ENCODE measurements at regions not wholly inside any gene's neighbourhood (a gene's known extent, or its start where the extent isn't known, plus 50 kb on each side); places are given as distances from the start of the nearest gene placed in this dataset.

- no peak for DNase-seq
These were observed 86.5 kb upstream of the PFKP start for GRCh38 chr10:2980791-2981360.

DNA sequence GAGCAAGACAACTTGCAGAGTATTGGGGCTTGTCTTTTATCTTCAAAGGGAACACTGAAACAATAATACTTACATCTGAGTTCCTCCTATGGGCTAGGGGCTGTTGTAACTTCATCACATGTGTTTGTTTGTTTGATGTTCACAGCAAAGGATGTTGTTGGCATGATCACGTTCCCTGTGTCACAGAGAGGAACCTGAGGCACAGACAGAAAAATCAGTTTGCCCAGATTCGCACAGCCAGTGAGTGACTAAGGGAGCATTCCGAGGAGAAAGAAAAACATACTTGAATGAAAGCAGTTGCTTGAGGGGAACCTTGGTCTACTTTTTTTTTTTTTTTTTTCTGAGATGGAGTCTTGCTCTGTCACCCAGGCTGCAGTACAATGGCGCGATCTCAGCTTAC, 87.2 kb upstream of the PFKP start:
- DNase-seq: no peak

GRCh38 chr10:2979306-2979705, 88.0 kb upstream of the PFKP start:
- no peak for DNase-seq

GRCh38 chr10:2978574-2979273, 88.6 kb upstream of the PFKP start:
- DNase-seq: no peak

GRCh38 chr10:2978111-2978510, 89.2 kb upstream of the PFKP start:
- no peak for DNase-seq

GRCh38 chr10:2974503-2975207, 92.7 kb upstream of the PFKP start:
- DNase-seq: no peak

DNA sequence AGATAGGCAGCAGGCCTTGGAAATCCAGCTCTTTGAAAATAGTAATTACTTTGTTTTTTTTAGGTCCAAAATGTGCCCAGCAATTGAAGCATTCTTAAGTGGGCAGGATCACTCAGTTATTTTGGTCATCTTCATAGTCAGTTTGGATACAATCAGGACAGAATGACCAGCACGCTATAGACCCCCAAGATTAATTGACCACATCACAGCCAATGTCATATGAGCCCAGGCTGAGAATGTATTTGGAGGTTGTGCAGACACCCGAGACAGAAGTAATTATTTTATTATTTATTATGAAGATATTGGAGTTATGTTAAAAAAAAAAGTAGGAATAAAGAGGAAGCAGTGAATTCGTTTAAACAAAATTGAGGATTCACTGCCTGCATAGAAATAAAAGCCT, 93.3 kb upstream of the PFKP start:
- no peak for DNase-seq

DNA sequence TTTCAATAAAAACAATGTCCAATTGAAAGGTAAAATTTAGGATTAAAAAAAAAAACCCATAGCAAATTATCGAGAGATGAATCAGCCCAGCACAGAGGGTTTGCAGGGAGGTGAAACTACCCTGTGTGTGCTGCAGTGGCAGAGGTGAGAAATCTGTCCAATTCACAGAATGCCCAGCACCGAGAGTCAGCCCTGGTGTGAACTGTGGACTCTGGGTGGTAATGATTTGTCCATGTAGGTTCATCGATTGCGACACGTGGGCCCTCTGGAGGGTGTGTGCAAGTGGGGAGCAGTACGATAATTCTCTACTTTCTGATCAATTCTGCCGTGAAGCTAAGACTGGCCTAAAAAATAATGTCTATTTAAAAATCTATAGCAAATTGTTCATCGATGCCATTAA, 94.5 kb upstream of the PFKP start:
- no peak for DNase-seq

- no peak for DNase-seq
These were observed 95.1 kb upstream of the PFKP start for GRCh38 chr10:2972216-2972615.

GRCh38 chr10:2970190-2970823, 97.0 kb upstream of the PFKP start:
- no peak for DNase-seq

DNA sequence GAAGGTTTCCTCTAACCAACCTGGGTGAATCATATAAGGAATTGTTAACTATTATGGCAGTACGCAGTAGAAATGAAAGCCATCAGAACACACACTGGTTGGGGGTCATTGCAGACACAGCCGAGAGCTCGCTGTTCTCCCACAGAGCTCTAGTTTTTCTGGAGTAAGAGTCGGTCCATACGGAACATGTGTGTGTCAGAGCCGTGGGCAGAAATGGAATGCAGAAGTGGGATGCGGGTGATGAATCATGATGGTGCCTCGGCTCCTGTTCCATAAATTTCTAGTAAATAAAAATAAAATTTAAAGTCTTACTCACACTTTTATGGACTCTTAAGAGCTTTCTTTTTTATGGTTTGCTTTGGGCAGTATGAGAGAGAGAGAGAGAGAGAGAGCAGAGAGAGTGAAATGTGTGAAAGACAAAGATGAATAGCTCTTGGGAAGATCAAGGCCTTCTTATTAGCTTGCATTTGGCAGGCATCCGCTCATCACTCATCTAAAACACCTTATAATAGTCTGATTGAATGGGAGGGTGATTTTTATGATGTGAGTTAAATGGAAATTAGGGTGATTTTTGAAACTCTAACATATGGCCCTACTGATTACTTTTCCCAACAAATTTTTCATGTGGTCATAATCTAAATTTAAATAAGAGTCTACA, 98.8 kb upstream of the PFKP start:
- DNase-seq: no peak

DNA sequence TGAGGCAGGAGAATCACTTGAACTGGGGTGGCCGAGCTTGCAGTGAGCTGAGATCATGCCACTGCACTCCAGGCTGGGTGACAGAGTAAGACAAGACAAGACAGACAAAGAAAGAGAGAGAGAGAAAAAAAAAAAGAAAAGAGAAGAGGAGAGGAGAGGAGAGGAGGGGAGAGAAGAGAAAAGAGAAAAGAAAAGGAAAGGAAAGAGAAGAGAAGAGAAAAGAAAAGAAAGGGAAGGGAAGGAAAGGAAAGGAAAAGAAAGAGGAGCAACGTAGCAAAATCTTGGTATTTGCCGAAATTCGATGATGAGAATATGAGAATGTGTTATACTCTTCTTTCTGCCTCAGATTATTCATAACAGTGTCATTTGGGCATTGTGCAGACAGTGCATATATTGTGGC, 101.2 kb upstream of the PFKP start:
- no peak for DNase-seq

- no peak for DNase-seq
These were observed 102.6 kb upstream of the PFKP start for GRCh38 chr10:2964632-2965296.

DNA sequence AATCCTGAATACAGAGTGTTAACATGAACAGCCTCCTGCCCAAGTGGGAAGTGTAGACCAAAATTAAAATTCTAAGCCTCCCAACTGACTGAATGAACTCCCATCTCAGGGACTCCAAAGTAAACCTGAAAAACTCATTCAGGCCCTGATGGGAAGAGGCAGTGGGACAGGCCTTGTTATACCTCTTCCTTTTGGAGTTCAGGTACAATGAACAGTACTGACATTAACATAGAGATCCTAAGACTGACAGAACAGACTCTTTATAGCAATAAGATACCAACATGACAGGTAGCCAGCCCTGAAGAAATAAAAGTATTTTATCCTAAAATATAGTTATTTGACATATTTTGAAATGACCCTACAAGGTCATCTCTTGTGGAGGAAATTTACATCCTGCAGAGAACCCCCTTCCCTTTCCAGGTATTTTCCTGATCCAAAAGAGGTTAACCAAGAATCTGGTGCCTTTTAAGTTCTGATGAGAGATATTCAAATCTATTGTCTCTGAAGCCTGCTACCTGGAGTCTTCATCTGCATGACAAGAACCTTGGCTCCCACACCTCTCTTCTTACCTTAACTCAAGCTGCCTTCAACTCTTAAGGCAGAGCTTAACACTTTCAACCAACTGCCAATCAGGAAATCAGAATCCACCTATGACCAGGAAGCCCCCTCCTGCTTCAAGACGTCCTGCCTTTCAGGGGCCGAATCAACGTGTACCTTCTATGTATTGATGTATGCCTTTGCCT, 103.3 kb upstream of the PFKP start:
- no peak for DNase-seq

DNA sequence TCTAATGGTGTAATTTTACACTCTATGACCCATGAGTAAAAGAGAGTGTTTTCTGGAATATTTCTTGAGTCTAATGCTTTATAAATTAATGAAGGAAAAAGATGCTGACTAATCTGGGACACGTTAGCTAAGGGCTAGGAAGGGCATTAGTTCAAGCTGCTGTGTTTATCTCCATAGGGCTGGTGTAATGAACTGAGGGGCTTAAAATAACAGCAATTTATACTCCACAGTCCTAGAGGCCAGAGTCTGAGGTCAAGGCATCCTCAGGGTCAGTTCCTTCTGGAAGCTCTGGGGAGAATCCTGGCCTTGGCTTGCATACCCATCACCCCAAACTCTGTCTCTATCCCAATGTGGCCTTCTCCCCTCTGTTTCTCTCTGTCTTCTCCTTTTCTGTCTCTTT, 105.2 kb upstream of the PFKP start:
- DNase-seq: no peak

DNA sequence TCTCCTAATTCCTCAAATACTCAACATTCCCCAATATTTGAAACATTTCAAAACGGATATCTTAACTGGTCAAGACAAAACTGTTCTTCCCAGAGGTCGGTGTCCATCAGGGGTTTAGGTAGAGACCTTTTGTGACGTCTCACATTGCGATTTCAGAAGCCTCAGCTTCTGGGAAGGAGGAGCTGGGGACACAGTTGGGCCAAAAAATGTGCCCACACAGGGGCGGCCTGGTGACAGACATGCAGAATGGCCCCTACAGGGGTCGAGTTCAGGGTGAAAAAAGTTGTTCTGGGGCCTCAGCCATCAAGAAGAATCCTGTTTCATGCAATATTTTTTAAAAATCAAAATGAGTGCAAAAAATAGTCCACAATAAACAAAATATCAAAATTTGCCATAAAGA, 108.7 kb upstream of the PFKP start:
- no peak for DNase-seq

DNA sequence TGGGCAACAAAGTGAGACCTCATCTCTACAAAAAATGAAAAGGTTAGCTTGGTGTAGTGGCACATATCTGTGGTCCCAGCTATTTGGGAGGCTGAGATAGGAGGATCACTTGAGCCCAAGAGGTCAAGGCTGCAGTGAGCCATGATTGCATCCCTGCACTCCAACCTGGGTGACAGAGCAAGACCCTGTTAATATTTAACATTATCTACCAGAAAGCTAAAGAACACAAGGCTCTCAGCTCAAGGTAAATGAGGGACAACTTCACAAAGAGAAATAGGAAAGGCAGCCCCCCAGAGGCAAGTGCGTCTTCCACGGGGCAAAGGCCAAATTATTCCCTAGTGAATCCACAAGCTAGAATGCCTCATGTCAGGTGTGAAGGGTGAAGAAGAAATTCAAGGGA, 109.6 kb upstream of the PFKP start:
- no peak for DNase-seq

GRCh38 chr10:2955064-2955463, 112.3 kb upstream of the PFKP start:
- no peak for DNase-seq

- DNase-seq: no peak
These were observed 113.9 kb upstream of the PFKP start for GRCh38 chr10:2953495-2953894.

DNA sequence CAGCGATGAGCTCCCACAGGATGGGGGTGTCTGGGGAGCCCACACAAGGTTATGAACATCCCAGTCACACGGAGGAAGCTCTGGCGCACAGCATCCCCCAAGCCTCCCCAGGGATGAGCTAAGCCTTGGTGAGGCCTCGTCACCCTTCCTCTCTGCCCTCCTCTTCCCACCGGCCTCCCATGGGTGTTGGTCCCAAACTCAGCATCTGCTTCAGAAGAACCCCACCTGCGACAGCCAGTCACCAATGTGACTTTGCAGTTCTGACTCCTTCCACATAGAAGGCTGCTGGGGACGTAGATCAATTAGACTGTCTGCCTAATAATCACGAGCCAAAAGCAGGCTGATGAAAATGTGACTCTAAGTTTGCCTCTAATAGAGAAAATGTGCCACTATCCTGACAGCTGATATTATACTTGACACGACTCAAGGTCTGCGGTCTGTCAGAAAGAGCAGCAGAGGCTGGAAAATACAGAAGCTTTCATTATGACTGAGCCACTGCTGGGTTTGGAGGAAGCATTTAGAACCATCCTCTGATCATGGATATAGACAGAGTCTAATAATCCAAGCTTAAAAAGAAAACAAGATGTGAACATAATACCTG, 116.0 kb upstream of the PFKP start:
- no peak for DNase-seq

DNA sequence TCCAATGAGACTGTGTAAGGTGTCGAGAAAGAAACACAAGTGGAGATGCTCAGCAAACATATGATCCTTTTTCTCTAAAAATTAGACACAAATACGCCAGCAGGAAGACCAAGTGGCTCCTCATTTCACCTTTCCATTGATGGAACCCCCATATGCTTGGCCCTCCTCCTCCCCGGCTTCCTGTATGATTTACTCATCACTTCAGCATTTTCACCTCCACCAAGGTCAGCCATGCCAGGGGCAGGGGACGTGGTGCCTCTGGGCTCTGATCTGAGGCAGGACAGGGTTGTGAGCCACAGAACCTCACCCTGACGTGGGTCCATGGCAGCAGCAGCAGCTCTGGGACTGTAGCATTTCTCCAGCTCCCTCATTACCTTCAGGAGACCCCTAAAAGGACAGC, 116.8 kb upstream of the PFKP start:
- no peak for DNase-seq

DNA sequence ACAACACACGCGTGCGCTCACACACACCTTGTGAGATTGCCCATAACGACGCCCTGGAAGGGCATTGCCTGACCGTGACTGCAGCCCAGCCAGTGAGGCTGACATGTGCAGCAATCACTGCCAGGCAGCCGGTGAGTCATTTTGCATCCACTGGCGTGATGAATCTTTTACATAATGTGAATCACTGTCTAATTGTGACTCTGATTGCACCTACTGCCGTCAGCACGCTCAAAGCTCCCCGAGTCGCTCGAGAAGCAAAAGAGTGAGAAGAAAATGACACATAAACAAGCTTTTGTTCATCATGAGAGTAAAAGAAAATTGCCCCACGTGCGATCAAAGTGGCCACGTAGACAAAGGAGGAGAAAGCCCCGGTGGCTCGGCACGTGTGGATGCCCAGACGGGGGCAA, 117.4 kb upstream of the PFKP start:
- no peak for DNase-seq

All from NCI-H524 treated with DMSO at 0.1 percent for 48 hours (cell line).